HG02588 (cell line): ENCODE measurements at regions not wholly inside any gene's neighbourhood (a gene's known extent, or its start where the extent isn't known, plus 50 kb on each side); places are given as distances from the start of the nearest gene placed in this dataset.

Experiments used
- ATAC-seq: cut with Tn5 transposase; IDR thresholded peaks from one replicate; pipeline ENCODE4 v1.9.1; 2021; ENCODE audit warnings: mild to moderate bottlenecking, moderate library complexity; ENCODE audit not compliant: unreplicated experiment

DNA sequence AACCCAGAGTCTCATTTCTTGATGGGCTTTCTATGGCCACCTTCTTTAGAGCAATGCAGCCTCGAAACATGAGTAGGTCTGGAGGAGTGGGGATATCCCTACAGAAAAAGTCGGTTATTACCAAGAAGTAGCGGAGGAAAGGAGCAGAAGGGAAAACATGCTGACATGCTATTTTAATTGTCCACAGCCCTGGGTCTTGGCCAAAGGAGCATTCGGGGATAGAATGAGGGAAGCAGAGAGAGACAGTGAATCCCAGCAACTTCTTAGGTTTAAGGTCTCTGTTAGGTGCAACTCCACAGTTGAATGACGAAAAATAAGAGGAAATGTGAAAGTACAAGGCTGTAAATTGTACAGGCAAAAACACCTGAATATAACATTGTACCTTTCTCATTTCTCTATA lies 506.7 kb upstream of the CDH18 start:
- ATAC-seq, result no peak

DNA sequence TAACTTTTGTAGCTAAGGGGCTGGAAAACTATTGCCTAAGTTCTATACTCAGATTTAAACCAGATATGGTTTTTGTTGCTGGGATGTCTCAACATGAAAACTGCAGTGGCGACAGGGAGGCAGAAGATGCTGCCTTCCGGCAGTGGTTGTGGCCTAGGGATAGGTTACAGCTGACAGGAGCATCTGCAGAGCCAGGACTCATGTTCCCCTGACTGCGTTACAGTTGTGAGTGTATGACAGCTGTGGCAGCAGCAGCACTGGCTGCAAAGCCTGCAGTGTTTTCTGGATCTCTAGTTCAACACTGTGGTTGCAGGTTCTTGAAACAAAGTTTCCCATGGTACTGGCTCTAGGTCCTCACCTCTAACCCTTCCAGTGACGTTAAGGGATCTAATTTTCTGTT lies 498.8 kb upstream of the CDH18 start:
- no peak for ATAC-seq

DNA sequence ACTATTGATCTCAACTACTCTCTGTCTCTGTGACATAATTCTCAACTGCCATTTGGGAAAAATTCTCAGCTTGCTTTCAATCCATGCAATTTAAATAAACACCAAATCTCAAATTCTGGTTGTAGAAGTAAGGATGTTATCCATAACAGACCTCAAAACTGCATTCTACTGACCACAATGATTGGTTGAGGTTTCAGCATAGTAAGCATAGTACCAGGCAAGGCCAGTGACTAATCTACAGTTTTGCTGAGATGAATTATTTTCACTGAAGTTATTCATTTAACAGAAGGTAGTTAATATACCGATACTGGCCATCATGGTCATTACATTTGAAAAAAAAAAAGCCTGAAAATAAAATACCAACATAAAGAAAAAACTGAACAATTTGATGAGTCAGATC lies 488.0 kb upstream of the CDH18 start:
- ATAC-seq, result no peak

DNA sequence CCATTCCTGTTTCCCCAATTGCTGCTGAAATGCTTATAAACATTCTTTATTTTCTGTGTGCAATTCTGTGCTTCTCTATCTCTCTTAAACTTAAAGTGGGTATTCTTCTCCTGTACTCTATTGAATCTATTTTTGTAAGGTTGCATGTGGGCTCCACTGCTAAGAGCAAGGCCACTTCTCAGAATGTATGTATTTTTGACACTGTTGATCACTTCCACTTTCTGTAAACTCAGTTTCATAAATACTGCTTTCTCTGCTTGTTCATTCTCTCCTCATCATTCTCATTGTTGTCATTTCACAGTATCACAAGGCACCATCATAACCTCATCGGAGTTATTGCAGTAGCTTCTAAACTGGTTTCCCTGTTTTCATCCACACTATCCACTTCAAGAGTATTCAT lies 483.0 kb upstream of the CDH18 start:
- ATAC-seq, result peak; percentile 57

DNA sequence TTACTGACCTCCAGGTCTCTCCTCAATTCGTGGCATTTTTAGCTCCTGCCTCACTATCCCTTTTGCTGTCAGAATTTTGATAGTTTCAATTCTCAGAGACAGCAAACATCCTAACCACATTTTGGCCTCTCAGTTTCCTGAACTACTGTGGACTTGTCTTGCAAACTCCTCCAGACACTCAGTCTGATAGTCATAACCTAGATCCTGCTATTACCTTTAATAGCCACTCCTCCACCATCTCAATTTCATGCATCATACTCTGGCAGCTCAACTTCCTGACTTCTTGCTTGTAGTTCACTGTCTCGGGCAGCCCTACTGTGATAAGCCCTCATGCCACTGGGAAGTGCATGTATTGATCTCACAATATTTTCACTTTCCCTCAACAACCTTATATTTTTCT lies 481.8 kb upstream of the CDH18 start:
- no peak for ATAC-seq

DNA sequence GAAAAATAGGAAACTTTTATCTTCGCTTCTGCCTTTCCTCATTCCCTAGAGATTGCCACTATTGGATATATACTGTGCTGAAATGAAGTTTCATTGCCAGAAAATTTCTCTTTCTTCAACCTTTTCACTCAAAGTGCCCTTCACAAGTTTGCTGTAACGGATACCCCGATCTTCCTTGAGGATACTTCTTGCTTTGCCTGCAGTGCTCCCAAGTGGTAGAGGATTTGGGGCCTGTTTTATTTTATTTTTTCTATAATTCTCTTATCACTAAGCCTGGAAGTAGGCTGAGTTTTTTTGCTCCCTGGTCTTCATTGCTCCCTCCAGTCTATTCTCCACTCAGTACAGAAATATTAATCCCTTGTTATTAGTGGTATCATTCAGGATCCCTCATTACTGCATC lies 481.4 kb upstream of the CDH18 start:
- ATAC-seq, result no peak

DNA sequence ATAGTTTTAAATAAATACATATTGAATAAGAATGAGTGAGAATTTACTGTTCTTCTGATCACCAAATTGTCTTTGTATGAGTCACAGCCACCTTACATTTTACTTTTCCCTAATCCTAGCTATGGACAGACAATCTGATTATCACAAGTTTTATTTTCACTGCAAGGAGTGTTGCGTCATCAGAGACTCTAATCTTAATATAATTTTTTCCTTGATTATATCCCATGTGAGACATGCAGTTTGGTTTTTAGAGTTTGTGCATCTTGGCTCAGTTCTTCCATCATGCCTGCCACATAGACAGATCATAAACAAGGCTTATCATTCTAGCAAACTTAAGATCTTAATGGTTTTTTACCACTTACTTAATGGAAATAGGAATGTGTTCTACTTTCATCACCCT lies 478.5 kb upstream of the CDH18 start:
- ATAC-seq, result no peak

DNA sequence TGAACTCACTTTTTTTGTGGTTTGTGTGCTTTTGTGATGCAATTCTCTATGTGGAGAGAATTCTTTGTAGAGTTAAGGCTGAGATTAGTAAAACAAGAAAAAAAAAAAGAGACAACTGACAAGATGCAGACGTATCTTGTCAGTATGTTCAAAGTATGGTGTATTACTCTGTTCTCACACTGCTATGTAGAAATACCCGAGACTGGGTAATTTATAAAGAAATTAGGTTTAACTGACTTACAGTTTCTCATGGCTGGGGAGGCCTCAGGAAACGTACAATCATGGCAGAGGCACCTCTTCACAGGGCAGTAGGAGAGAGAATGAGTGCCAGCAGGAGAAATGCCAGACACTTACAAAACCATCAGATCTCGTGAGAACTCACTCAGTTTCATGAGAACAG lies 475.2 kb upstream of the CDH18 start:
- ATAC-seq, result no peak

DNA sequence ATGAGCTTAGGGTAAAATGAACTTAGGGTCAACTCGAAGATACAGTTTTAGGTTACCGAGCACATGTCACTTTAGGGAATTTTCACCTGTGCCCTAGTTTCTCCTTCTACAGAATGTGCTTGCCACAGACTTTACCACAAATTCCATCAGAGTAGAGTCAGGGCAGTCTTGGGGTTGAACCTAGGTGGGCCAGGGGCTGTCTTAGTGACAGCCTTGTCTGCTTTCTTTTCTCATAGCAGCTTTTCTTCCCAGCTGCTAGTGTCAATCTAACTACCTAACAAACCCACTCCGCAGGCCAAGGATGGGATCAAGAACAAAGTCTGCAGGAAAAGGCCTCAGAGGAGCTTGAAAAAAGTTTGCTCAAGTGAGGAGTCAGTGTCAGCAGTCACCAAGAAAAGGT lies 458.1 kb upstream of the CDH18 start:
- no peak for ATAC-seq

DNA sequence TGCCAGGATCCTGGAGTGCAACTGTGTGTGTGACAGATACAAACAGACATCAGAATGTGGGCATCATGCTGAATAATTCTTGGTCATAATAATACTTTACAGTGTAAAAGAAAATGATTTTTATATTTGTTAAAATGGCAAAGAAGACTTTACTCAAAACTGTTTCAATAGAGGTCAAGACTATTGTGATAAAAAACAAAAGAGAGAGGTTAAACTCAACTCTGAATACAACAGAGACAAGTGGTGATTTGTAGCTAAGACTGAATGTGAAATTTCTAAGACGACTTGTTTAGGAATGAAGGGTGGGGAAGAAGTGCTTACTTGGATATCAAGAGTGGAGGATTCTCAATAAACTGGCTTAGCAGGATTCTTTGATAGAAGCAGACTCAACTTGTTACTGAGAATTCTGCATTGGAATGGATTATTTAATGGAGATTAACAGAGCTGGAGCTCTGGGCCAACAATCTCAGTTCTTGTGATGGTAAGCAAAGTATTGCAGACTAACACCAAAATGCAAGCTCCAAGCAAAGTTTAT lies 457.4 kb upstream of the CDH18 start:
- no peak for ATAC-seq

DNA sequence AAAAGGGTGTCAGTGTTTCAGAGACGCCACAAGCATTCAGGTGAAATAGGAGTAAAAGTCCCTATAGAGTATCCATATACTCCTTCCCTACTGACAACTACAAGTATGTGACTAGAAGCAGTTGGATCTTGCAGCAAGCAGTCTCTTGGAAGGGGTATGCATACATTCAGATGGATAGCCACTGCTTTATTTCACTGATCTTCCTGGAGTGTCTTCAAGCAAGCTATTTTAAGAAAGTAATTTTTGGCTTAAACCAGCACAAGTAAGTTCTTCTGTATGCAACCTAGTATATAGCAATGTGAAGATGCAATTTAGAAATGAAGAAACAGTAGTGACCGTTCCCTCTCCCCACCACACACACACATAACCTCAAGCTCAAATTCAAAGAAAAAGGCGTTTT lies 446.8 kb upstream of the CDH18 start:
- no peak for ATAC-seq

DNA sequence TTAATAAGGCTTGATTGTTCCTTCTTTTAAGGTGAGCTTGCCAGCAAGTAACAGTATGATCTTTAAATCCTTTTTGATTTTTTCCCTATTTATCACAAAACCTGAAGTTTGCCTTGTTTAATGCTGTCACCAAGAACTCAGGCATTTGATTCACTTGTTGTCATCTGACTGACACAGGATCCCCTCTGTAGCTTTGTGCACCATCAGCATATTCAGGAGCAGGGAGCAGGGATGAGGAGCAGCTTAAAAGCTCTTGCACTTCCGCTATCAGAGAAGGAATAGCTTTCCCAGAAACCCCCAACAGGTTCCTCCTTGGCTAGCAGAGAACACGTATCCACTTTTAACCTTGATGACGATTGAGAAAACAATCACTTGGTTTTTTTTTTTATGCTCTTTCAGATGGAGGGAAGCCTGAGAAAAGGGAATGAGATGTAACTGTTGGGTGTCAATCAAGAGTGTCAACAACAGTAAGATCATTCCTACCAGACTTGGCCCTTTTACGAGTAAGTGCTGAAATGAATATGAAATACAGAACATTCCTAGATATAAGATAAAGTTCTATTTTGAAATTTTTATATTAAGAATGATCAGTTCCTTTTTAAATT lies 433.1 kb upstream of the CDH18 start:
- no peak for ATAC-seq
